Fibroblast of skin of abdomen (primary cell): ENCODE measurements at regions not wholly inside any gene's neighbourhood (a gene's known extent, or its start where the extent isn't known, plus 50 kb on each side); places are given as distances from the start of the nearest gene placed in this dataset.
"Not testable (repeated sequence)": the region's sequence is repeated elsewhere in the genome, so short reads cannot be mapped to it uniquely, and the experiment has no call there.

ENCODE experiments used
- DNase-seq: peaks from one replicate; pipeline ENCODE4 v3.0.0-alpha.2; 2013

- no peak for DNase-seq
These were observed 569.7 kb downstream of the KCNJ2 start for GRCh38 chr17:70739065-70739464.

- DNase-seq = not testable (repeated sequence)
These were observed 577.2 kb downstream of the KCNJ2 start for GRCh38 chr17:70746574-70746973.

GRCh38 chr17:70750983-70751382 is 581.7 kb downstream of the KCNJ2 start:
- no peak for DNase-seq

- not testable (repeated sequence) for DNase-seq
These were observed 583.1 kb downstream of the KCNJ2 start for GRCh38 chr17:70752461-70752860.

- DNase-seq = no peak
These were observed 583.7 kb downstream of the KCNJ2 start for GRCh38 chr17:70752966-70753467.

- DNase-seq = no peak
These were observed 593.7 kb downstream of the KCNJ2 start for GRCh38 chr17:70763018-70763417.

GRCh38 chr17:70767102-70767701 is 597.9 kb downstream of the KCNJ2 start:
- peak; percentile 26 for DNase-seq

GRCh38 chr17:70769956-70770355 is 600.6 kb downstream of the KCNJ2 start:
- no peak for DNase-seq

- no peak for DNase-seq
These were observed 602.6 kb downstream of the KCNJ2 start for GRCh38 chr17:70771804-70772386.

GRCh38 chr17:70772761-70773160 is 603.4 kb downstream of the KCNJ2 start:
- no peak for DNase-seq

- DNase-seq = no peak
These were observed 603.9 kb downstream of the KCNJ2 start for GRCh38 chr17:70773258-70773657.

GRCh38 chr17:70774339-70775117 is 605.2 kb downstream of the KCNJ2 start:
- no peak for DNase-seq

- no peak for DNase-seq
These were observed 606.3 kb downstream of the KCNJ2 start for GRCh38 chr17:70775679-70776078.

GRCh38 chr17:70776441-70776840 is 607.1 kb downstream of the KCNJ2 start:
- no peak for DNase-seq

- no peak for DNase-seq
These were observed 610.7 kb downstream of the KCNJ2 start for GRCh38 chr17:70780031-70780430.

GRCh38 chr17:70786081-70786480 is 616.7 kb downstream of the KCNJ2 start:
- peak; percentile 14 for DNase-seq

- DNase-seq = no peak
These were observed 618.5 kb downstream of the KCNJ2 start for GRCh38 chr17:70787721-70788300.

GRCh38 chr17:70791748-70792443 is 622.6 kb downstream of the KCNJ2 start:
- no peak for DNase-seq

GRCh38 chr17:70794738-70795137 is 625.4 kb downstream of the KCNJ2 start:
- DNase-seq = no peak

- no peak for DNase-seq
These were observed 626.3 kb downstream of the KCNJ2 start for GRCh38 chr17:70795620-70796019.

GRCh38 chr17:70796757-70797156 is 627.4 kb downstream of the KCNJ2 start:
- DNase-seq = no peak

- no peak for DNase-seq
These were observed 627.8 kb downstream of the KCNJ2 start for GRCh38 chr17:70797166-70797565.

- no peak for DNase-seq
These were observed 634.8 kb downstream of the KCNJ2 start for GRCh38 chr17:70804161-70804560.
